Pancreas (tissue), 10 donors: ENCODE measurements at regions not wholly inside any gene's neighbourhood (a gene's known extent, or its start where the extent isn't known, plus 50 kb on each side); places are given as distances from the start of the nearest gene placed in this dataset.
"Not testable (repeated sequence)": the region's sequence is repeated elsewhere in the genome, so short reads cannot be mapped to it uniquely, and the experiment has no call there.

Experiments used
- ATAC-seq, 4 donors: fragments of 200-7000 bp; cut with Tn5 transposase; one replicate each; pipeline versions ENCODE4 v1.8.0 to v1.9.1; 2020; ENCODE audit warnings: mild to moderate bottlenecking in 4 of 4, moderate library complexity in 4 of 4
- DNase-seq, 6 donors: peaks; one replicate each; pipeline ENCODE4 v3.0.0-alpha.2; 2020
- FAIRE-seq: peaks from 2 replicates; lab custom pipeline; 2012; peaks lifted over from hg19 to GRCh38; lab: Jason Lieb, UNC
- H3K27ac ChIP-seq, 4 donors: fragments of 200-600 bp; sonication (generic); 1 replicate in 3 of 4; 2 replicates in 1 of 4; pipeline versions ENCODE4 v1.5.0 to v1.8.0; 2020
- H3K27me3 ChIP-seq, 4 donors: fragments of 200-600 bp; one replicate each; pipeline ENCODE4 v1.8.0; 2021
- H3K36me3 ChIP-seq, 3 donors: fragments of 200-600 bp; sonication (generic) in 1 of 3; one replicate each; pipeline versions ENCODE4 v1.5.0 to v1.8.0; 2020 to 2021
- H3K4me1 ChIP-seq, 3 donors: fragments of 200-600 bp; one replicate each; pipeline ENCODE4 v1.8.0; 2021
- H3K4me3 ChIP-seq, 4 donors: fragments of 200-600 bp; sonication (generic) in 2 of 4; one replicate each; pipeline versions ENCODE4 v1.5.0 to v1.8.0; 2020 to 2021
- H3K9me3 ChIP-seq, 4 donors: fragments of 200-600 bp; one replicate each; pipeline ENCODE4 v1.8.0; 2021
- CTCF ChIP-seq, 4 donors: fragments of 200-600 bp; sonication (generic) in 3 of 4; IDR thresholded peaks; one replicate each; pipeline versions ENCODE4 v1.5.0 to v1.8.0; 2021; ENCODE audit warnings: antibody characterized with exemption in 4 of 4
- WGBS, 2 donors: extraction: QIAGEN DNeasy Blood & Tissue Kit; methylation state at CpG; one replicate each; pipeline ENCODE4 v1.1.7; 2013; 5-methylcytosine and 5-hydroxymethylcytosine counted together
- intact Hi-C, 3 donors: fragments of 100-400 bp; cut with DNase I; formaldehyde crosslinking; loops; one replicate each; pipeline versions ENCODE4 v1.11.1 to v1.14.2; 2022
- donor health status: healthy with polysubstance abuse.
- donor health status: DM: no; HTN: no; CAD: no; lungs with moderate emphysema.
- donor health status: DM: no; HTN: no; CAD: no.
- donor health status: control.
- donor health status: control.
- donor health status: Bipolar disorder and iron deficiency.
- donor health status: DM: yes; HTN: yes; CAD: no.
- donor health status: DM: no; HTN: no; CAD: no.
- donor health status: DM: no; HTN: no; CAD: no.
- donor health status: DM: yes; HTN: yes; CAD: no.

- TF ChIP-seq CTCF (IDR thresholded peaks at IDR 0.05) = no peak
- no peak for FAIRE-seq
- WGBS, 2 donors = 85 to 89% methylated on average over 14 of the region's 14 CpGs
Observed at GRCh38 chr1:230476622-230477003, 50.5 kb upstream of the PGBD5 start.

GRCh38 chr1:230475856-230476621 lies 49.9 kb upstream of the PGBD5 start:
- intact Hi-C loops, FAIRE-seq: not testable (repeated sequence)

More at GRCh38 chr1:230476622-230477003, 50.5 kb upstream of the PGBD5 start:
- no peak overlapping the region for H3K4me3 ChIP-seq
- intact Hi-C loops = no loop called here
- no peak overlapping the region for H3K27ac ChIP-seq
- no peaks in the 10 kb centered on the region for H3K27me3 ChIP-seq
- no peaks in the 10 kb centered on the region for H3K4me1 ChIP-seq
- H3K9me3 ChIP-seq = no peaks in the 10 kb centered on the region
- DNase-seq = no peak
- H3K36me3 ChIP-seq = no peaks in the 10 kb centered on the region
- no peak for ATAC-seq

More at GRCh38 chr1:230475856-230476621, 49.9 kb upstream of the PGBD5 start:
- not testable (repeated sequence) for H3K27ac ChIP-seq, H3K4me3 ChIP-seq, H3K4me1 ChIP-seq, H3K27me3 ChIP-seq, H3K36me3 ChIP-seq, H3K9me3 ChIP-seq, DNase-seq, ATAC-seq
- 44 to 45% methylated on average over 12 of the region's 12 CpGs for WGBS, 2 donors
